SK-N-SH (cell line): ENCODE measurements at regions not wholly inside any gene's neighbourhood (a gene's known extent, or its start where the extent isn't known, plus 50 kb on each side); places are given as distances from the start of the nearest gene placed in this dataset.

Experiments
- CTCF ChIA-PET: fragments of 300-600, 350-600 bp; formaldehyde crosslinking; extraction: SDS; loops from one replicate; lab custom pipeline; 2021; lab: Yijun Ruan, JAX
- POLR2A ChIA-PET: fragments of 350-600 bp; sonication (Branson Sonifier 250); formaldehyde crosslinking; extraction: SDS; loops from one replicate; lab custom pipeline; 2020; ENCODE audit warnings: antibody characterized with exemption, inconsistent platforms; lab: Yijun Ruan, JAX
- DNase-seq: peaks from one replicate; pipeline ENCODE4 v3.0.0; 2012
- H2AFZ ChIP-seq: fragments of 200-600 bp; sonication (generic); 2 replicates; pipeline ENCODE4 v1.8.1; 2016; ENCODE audit warnings: antibody characterized with exemption, mild to moderate bottlenecking, low read depth
- H3F3A ChIP-seq: fragments of 200-600 bp; sonication (generic); replicated peaks from 2 replicates; pipeline ENCODE3; 2016; ENCODE audit warnings: antibody characterized with exemption, mild to moderate bottlenecking; ENCODE audit not compliant: insufficient read depth
- H3K27ac ChIP-seq, 2 experiments: fragments of 200-500 bp in 1 of 2; fragments of 200-600 bp in 1 of 2; sonication (Bioruptor generic) in 1 of 2; sonication (generic), shearing (Covaris generic) in 1 of 2; 2 replicates each; pipeline versions ENCODE4 v1.5.1 to v1.6.1; 2014 to 2016; ENCODE audit warnings: low read depth in 2 of 2, inconsistent platforms in 1 of 2, low read length in 1 of 2, mild to moderate bottlenecking in 1 of 2, mixed read lengths in 1 of 2
- H3K27me3 ChIP-seq: fragments of 200-600 bp; sonication (generic), shearing (Covaris generic); 2 replicates; pipeline ENCODE4 v1.6.1; 2016; ENCODE audit warnings: mixed run types; ENCODE audit not compliant: insufficient read depth
- H3K36me3 ChIP-seq, 2 experiments: fragments of 200-500 bp in 1 of 2; fragments of 200-600 bp in 1 of 2; sonication (Bioruptor generic) in 1 of 2; sonication (generic) in 1 of 2; replicated peaks in 1 of 2; 2 replicates each; pipeline versions ENCODE3 to v1.5.1; 2014 to 2016; ENCODE audit warnings: low read length in 1 of 2, mild to moderate bottlenecking in 1 of 2; ENCODE audit not compliant: insufficient read depth in 2 of 2, control insufficient read depth in 1 of 2
- H3K4me1 ChIP-seq, 2 experiments: fragments of 200-500 bp in 1 of 2; fragments of 200-600 bp in 1 of 2; sonication (Bioruptor generic) in 1 of 2; sonication (generic), shearing (Covaris generic) in 1 of 2; 2 replicates each; pipeline versions ENCODE4 v1.5.1 to v1.6.1; 2014 to 2016; ENCODE audit warnings: low read depth in 1 of 2, low read length in 1 of 2, mixed run types in 1 of 2; ENCODE audit not compliant: insufficient read depth in 2 of 2, control insufficient read depth in 1 of 2
- H3K4me2 ChIP-seq: fragments of 200-600 bp; sonication (generic), shearing (Covaris generic); 2 replicates; pipeline ENCODE4 v1.6.1; 2017; ENCODE audit warnings: mixed run types
- H3K4me3 ChIP-seq, 2 experiments: fragments of 200-500 bp in 1 of 2; fragments of 200-600 bp in 1 of 2; sonication (Bioruptor generic) in 1 of 2; sonication (generic), shearing (Covaris generic) in 1 of 2; 2 replicates each; pipeline versions ENCODE4 v1.5.1 to v1.8.1; 2014 to 2016; ENCODE audit warnings: low read depth in 2 of 2, inconsistent platforms in 1 of 2, low read length in 1 of 2, mild to moderate bottlenecking in 1 of 2, mixed read lengths in 1 of 2, moderate library complexity in 1 of 2
- H3K79me2 ChIP-seq: fragments of 200-600 bp; sonication (generic); 2 replicates; pipeline ENCODE4 v1.8.1; 2017; ENCODE audit warnings: mild to moderate bottlenecking; ENCODE audit not compliant: insufficient read depth
- H3K9ac ChIP-seq: fragments of 200-600 bp; sonication (generic); 2 replicates; pipeline ENCODE4 v1.6.1; 2017; ENCODE audit warnings: mixed run types
- H3K9me2 ChIP-seq: fragments of 200-600 bp; sonication (generic); 2 replicates; pipeline ENCODE4 v1.6.1; 2017; ENCODE audit warnings: mixed run types
- H3K9me3 ChIP-seq: fragments of 200-600 bp; sonication (generic); 2 replicates; pipeline ENCODE4 v1.6.1; 2017; ENCODE audit warnings: mixed run types, mild to moderate bottlenecking, moderate library complexity
- H4K20me1 ChIP-seq: fragments of 200-600 bp; sonication (generic); 2 replicates; pipeline ENCODE4 v1.6.1; 2017; ENCODE audit warnings: mild to moderate bottlenecking, mixed run types; ENCODE audit not compliant: insufficient read depth
- CHD2 ChIP-seq: fragments of 150-350 bp; IDR thresholded peaks from 2 replicates; pipeline ENCODE4 v1.6.1; 2018; ENCODE audit warnings: low read length; ENCODE audit not compliant: partially characterized antibody
- FOSL2 ChIP-seq: IDR thresholded peaks from 2 replicates; pipeline ENCODE4 v1.4.0; 2012; ENCODE audit warnings: low read depth, mild to moderate bottlenecking, moderate library complexity, borderline replicate concordance
- FOXM1 ChIP-seq: IDR thresholded peaks from 2 replicates; pipeline ENCODE4 v1.4.0; 2012; ENCODE audit warnings: low read depth, mild to moderate bottlenecking
- GABPA ChIP-seq: IDR thresholded peaks from 2 replicates; pipeline ENCODE4 v1.4.0; 2012; ENCODE audit warnings: low read depth, mild to moderate bottlenecking
- GATA2 ChIP-seq: sonication (generic); formaldehyde crosslinking; IDR thresholded peaks from 2 replicates; pipeline ENCODE4 v1.5.0; 2020; ENCODE audit warnings: mild to moderate bottlenecking, missing genetic modification reagents
- JUND ChIP-seq: IDR thresholded peaks from 2 replicates; pipeline ENCODE4 v1.4.0; 2012
- MAX ChIP-seq: IDR thresholded peaks from 2 replicates; pipeline ENCODE4 v1.4.0; 2012; ENCODE audit warnings: low read depth
- MXI1 ChIP-seq: IDR thresholded peaks from 2 replicates; pipeline ENCODE4 v1.6.1; 2012; ENCODE audit warnings: mild to moderate bottlenecking, low read depth, low read length, improper control_type of control experiment
- NFIC ChIP-seq: IDR thresholded peaks from 2 replicates; pipeline ENCODE4 v1.4.0; 2012; ENCODE audit warnings: borderline replicate concordance
- NRF1 ChIP-seq: IDR thresholded peaks from 2 replicates; pipeline ENCODE4 v1.6.1; 2012; ENCODE audit warnings: low read depth, mild to moderate bottlenecking, low read length
- POLR2AphosphoS5 ChIP-seq: IDR thresholded peaks from 2 replicates; pipeline ENCODE4 v1.6.1; 2012; ENCODE audit warnings: low read depth, low read length
- RCOR1 ChIP-seq: fragments of 150-350 bp; IDR thresholded peaks from 2 replicates; pipeline ENCODE4 v1.6.1; 2017; ENCODE audit warnings: antibody characterized with exemption, low read length
- SIN3A ChIP-seq: IDR thresholded peaks from 2 replicates; pipeline ENCODE4 v1.6.1; 2012; ENCODE audit warnings: low read depth, mild to moderate bottlenecking, low read length, moderate library complexity, borderline replicate concordance
- TCF12 ChIP-seq: IDR thresholded peaks from 2 replicates; pipeline ENCODE4 v1.4.0; 2012
- TEAD4 ChIP-seq: IDR thresholded peaks from 2 replicates; pipeline ENCODE4 v1.4.0; 2012; ENCODE audit warnings: mild to moderate bottlenecking, borderline replicate concordance; ENCODE audit not compliant: insufficient read depth
- YY1 ChIP-seq: IDR thresholded peaks from 2 replicates; pipeline ENCODE4 v1.4.0; 2012; ENCODE audit warnings: low read depth, mild to moderate bottlenecking
- WGBS: methylation state at CpG from one replicate; pipeline ENCODE4 v1.1.6; 2017; ENCODE audit warnings: low lambda C conversion rate; 5-methylcytosine and 5-hydroxymethylcytosine counted together
- TF ChIP-seq, protein P1 (sequence below): IDR thresholded peaks from 2 replicates; pipeline ENCODE4; 2012
- TF ChIP-seq, protein P2 (sequence below): IDR thresholded peaks from 2 replicates; pipeline ENCODE4 v1.6.1; 2012; ENCODE audit warnings: mild to moderate bottlenecking, low read depth, low read length, moderate library complexity
- TF ChIP-seq, protein P3 (sequence below): fragments of 200-600 bp; sonication (generic); IDR thresholded peaks from 2 replicates; pipeline ENCODE4 v1.6.1; 2017; ENCODE audit warnings: antibody characterized with exemption, mild to moderate bottlenecking, moderate library complexity
- TF ChIP-seq, protein P4 (sequence below): fragments of 150-350 bp; IDR thresholded peaks from 2 replicates; pipeline ENCODE4 v1.6.1; 2017; ENCODE audit warnings: antibody characterized with exemption, low read length, low read depth, borderline replicate concordance

- TF ChIP-seq, protein P1, sequence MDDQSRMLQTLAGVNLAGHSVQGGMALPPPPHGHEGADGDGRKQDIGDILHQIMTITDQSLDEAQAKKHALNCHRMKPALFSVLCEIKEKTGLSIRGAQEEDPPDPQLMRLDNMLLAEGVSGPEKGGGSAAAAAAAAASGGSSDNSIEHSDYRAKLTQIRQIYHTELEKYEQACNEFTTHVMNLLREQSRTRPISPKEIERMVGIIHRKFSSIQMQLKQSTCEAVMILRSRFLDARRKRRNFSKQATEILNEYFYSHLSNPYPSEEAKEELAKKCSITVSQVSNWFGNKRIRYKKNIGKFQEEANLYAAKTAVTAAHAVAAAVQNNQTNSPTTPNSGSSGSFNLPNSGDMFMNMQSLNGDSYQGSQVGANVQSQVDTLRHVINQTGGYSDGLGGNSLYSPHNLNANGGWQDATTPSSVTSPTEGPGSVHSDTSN, result no peak
- no peak for TF ChIP-seq GABPA
- no peak for TF ChIP-seq MXI1
- no peak for TF ChIP-seq FOXM1
- TF ChIP-seq RCOR1, result no peak
- no peak for TF ChIP-seq JUND
- TF ChIP-seq POLR2AphosphoS5, result no peak
- no peak for TF ChIP-seq NRF1
Measured at GRCh38 chr20:4071178-4071693, 55.9 kb upstream of the RNF24 start (continued).

GRCh38 chr20:4070323-4071177 lies 55.2 kb upstream of the RNF24 start:
- Histone ChIP-seq H3F3A (peaks cover 17% of the 10 kb centered on the region), H3K79me2 (no peaks in the 10 kb centered on the region; the same call in 1 of the 2 replicates), H3K4me3 (no peak overlapping the region), H3K27ac (peak overlapping the region in 1 of 2 experiments; percentile 69; a peak in 2 of 4 replicates), H4K20me1 (no peaks in the 10 kb centered on the region), H3K4me2 (0 out of 2 replicates have a peak overlapping the region, but pooled peaks have one; percentile 1), H3K9me3 (no peaks in the 10 kb centered on the region), H2AFZ (no peak overlapping the region), H3K36me3 (no peaks in the 10 kb centered on the region), H3K9ac (no peak overlapping the region; the same call in 1 of the 2 replicates), H3K4me1 (peaks cover 5 to 23% of the 10 kb centered on the region in 2 experiments), H3K27me3 (no peaks in the 10 kb centered on the region), H3K9me2 (no peaks in the 10 kb centered on the region)
- 63% methylated on average over 3 of the region's 3 CpGs for WGBS
- no peak for DNase-seq
- POLR2A ChIA-PET, result no interaction called here
- CTCF ChIA-PET, result interaction anchor here (0.6 to 10.1 kb wide), 9 partner anchors 13 to 867 kb away, joined by 3 to 82 read pairs (median 4); no protein-coding TSS in a partner anchor
- TF ChIP-seq MXI1 (no peak), FOSL2 (no peak), NFIC (no peak), SIN3A (no peak), CHD2 (no peak), TCF12 (no peak), RCOR1 (no peak), YY1 (no peak), GATA2 (CRISPR knock-in tag) (no peak), MAX (no peak), JUND (no peak), TEAD4 (no peak)
- TF ChIP-seq, protein P2, sequence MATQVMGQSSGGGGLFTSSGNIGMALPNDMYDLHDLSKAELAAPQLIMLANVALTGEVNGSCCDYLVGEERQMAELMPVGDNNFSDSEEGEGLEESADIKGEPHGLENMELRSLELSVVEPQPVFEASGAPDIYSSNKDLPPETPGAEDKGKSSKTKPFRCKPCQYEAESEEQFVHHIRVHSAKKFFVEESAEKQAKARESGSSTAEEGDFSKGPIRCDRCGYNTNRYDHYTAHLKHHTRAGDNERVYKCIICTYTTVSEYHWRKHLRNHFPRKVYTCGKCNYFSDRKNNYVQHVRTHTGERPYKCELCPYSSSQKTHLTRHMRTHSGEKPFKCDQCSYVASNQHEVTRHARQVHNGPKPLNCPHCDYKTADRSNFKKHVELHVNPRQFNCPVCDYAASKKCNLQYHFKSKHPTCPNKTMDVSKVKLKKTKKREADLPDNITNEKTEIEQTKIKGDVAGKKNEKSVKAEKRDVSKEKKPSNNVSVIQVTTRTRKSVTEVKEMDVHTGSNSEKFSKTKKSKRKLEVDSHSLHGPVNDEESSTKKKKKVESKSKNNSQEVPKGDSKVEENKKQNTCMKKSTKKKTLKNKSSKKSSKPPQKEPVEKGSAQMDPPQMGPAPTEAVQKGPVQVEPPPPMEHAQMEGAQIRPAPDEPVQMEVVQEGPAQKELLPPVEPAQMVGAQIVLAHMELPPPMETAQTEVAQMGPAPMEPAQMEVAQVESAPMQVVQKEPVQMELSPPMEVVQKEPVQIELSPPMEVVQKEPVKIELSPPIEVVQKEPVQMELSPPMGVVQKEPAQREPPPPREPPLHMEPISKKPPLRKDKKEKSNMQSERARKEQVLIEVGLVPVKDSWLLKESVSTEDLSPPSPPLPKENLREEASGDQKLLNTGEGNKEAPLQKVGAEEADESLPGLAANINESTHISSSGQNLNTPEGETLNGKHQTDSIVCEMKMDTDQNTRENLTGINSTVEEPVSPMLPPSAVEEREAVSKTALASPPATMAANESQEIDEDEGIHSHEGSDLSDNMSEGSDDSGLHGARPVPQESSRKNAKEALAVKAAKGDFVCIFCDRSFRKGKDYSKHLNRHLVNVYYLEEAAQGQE, result no peak
- TF ChIP-seq, protein P3, sequence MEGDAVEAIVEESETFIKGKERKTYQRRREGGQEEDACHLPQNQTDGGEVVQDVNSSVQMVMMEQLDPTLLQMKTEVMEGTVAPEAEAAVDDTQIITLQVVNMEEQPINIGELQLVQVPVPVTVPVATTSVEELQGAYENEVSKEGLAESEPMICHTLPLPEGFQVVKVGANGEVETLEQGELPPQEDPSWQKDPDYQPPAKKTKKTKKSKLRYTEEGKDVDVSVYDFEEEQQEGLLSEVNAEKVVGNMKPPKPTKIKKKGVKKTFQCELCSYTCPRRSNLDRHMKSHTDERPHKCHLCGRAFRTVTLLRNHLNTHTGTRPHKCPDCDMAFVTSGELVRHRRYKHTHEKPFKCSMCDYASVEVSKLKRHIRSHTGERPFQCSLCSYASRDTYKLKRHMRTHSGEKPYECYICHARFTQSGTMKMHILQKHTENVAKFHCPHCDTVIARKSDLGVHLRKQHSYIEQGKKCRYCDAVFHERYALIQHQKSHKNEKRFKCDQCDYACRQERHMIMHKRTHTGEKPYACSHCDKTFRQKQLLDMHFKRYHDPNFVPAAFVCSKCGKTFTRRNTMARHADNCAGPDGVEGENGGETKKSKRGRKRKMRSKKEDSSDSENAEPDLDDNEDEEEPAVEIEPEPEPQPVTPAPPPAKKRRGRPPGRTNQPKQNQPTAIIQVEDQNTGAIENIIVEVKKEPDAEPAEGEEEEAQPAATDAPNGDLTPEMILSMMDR, result no peak
- TF ChIP-seq, protein P4, sequence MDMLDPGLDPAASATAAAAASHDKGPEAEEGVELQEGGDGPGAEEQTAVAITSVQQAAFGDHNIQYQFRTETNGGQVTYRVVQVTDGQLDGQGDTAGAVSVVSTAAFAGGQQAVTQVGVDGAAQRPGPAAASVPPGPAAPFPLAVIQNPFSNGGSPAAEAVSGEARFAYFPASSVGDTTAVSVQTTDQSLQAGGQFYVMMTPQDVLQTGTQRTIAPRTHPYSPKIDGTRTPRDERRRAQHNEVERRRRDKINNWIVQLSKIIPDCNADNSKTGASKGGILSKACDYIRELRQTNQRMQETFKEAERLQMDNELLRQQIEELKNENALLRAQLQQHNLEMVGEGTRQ, result no peak
